ENCODE measurements at regions not wholly inside any gene's neighbourhood (a gene's known extent, or its start where the extent isn't known, plus 50 kb on each side); places are given as distances from the start of the nearest gene placed in this dataset.
"Not testable (repeated sequence)": the region's sequence is repeated elsewhere in the genome, so short reads cannot be mapped to it uniquely, and the experiment has no call there.

DNA sequence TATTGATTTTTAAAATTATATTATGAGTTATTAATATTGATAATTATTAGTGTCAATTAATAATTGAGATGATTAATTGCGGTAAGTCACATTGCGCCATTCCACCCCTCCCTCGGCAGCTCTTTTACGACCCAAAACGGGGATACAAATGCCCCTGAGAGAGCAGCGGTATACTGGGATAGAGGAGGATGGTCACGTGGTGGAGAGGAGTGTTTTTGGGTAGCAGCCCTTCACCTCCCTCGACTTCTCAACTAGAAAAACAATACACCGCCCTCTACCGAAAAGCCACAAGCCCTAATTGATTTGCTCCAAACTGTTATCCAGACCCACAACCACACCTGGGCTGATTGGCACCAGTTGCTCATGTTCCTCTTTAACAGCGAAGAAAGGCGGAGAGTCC is 71.0 kb downstream of the DAPL1 start:
- 82% methylated on average over 6 of the region's 12 CpGs for WGBS (ENCODE audit: insufficient coverage, low coverage, low lambda C conversion rate, missing lambda C conversion rate)
- not testable (repeated sequence) for H3K4me3 ChIP-seq

DNA sequence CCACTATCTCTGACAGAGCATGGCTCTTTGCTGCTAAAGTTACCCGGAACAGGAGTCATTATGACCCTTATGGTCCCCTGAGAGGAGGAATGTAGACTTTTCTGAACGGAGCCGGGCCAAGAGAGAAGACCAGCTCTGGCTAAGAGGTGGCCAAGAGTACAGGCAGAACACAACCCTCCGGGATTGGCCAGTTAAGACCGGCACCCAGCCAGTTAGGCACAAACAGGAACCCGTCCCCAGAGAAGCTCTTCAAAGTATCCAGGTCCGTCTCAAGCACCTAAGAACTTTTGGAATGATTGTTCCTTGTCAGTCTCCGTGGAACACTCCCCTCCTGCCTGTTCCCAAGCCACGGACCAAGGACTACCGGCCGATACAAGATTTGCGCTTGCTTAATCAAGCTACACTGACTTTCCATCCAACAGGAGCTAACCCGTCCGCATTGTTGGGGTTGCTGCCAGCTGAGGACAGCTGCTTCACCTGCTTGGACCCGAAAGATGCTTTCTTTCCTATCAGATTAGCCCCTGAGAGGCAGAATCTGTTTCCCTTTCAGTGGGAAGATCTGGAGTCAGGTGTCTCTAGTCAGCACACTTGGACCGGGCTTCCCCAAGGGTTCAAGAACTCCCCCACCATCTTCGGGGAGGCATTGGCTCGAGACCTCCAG is 72.5 kb downstream of the DAPL1 start:
- intact Hi-C loops (cut with DNase I); H3K36me3 ChIP-seq; H3K27ac ChIP-seq; H3K9me3 ChIP-seq; H3K27me3 ChIP-seq; H3K4me3 ChIP-seq; DNase-seq; H3K4me1 ChIP-seq; ATAC-seq: not testable (repeated sequence)
- WGBS (ENCODE audit: insufficient coverage, low coverage, low lambda C conversion rate, missing lambda C conversion rate): 78% methylated on average over 6 of the region's 18 CpGs

More for the DNA sequence above, 71.0 kb downstream of the DAPL1 start:
- H3K9me3 ChIP-seq; DNase-seq; H3K36me3 ChIP-seq; H3K4me1 ChIP-seq; H3K27ac ChIP-seq; ATAC-seq; intact Hi-C loops (cut with DNase I); H3K27me3 ChIP-seq: not testable (repeated sequence)

DNA sequence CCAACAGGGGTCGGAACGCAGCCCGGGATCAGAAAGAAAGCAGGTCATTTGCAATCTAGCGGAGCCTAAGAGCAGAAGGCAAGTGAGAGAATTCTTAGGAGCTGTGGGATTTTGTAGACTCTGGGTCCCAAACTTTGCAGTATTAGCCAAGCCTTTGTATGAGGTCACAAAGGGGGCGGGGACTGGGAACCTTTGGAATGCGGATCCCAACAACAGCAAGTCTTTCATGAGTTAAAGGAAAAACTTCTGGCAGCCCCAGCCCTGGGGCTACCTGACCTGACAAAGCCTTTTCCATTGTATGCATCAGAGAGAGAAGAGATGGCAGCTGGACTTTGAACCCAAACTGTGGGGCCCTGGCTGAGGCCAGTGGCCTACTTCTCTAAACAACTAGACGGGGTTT is 73.3 kb downstream of the DAPL1 start:
- intact Hi-C loops (cut with DNase I); H3K4me3 ChIP-seq; H3K4me1 ChIP-seq; ATAC-seq; DNase-seq; H3K9me3 ChIP-seq; H3K27ac ChIP-seq; H3K27me3 ChIP-seq; H3K36me3 ChIP-seq: not testable (repeated sequence)
- 44% methylated on average over 5 of the region's 7 CpGs for WGBS (ENCODE audit: insufficient coverage, low coverage, low lambda C conversion rate, missing lambda C conversion rate)

DNA sequence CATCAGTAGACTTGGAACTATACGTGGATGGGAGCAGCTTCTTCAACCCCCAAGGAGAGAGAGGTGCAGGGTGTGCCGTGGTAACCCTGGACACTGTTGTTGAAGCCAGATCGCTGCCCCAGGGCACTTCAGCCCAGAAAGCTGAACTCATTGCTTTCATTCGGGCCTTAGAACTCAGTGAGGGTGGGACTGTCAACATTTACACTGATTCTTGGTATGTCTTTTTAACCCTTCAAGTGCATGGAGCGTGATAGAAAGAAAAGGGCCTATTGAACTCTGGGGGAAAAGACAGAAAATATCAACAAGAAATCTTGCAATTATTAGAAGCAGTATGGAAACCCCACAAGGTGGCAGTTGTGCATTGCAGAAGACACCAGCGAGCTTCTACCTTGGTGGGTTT is 74.0 kb downstream of the DAPL1 start:
- DNase-seq; H3K4me1 ChIP-seq; H3K4me3 ChIP-seq; ATAC-seq; H3K36me3 ChIP-seq; H3K27ac ChIP-seq; H3K27me3 ChIP-seq; H3K9me3 ChIP-seq; intact Hi-C loops (cut with DNase I): not testable (repeated sequence)
- 77% methylated on average over 2 of the region's 6 CpGs for WGBS (ENCODE audit: insufficient coverage, low coverage, low lambda C conversion rate, missing lambda C conversion rate)

DNA sequence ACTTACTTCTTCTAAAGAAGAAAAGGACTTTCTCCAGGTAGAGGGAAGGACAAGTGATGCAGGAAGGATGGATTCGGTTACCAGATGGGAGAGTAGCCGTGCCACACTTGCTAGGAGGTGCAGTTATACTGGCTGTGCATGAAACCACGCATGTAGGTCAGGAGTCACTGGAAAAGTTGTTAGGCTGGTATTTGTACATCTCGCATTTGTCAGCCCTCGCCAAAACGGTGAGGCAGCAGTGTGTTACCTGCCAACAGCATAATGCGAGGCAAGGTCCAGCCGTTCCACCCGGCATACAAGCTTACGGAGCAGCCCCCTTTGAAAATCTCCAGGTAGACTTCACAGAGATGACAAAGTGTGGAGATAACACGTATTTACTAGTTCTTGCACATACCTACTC is 74.5 kb downstream of the DAPL1 start:
- H3K4me1 ChIP-seq; H3K9me3 ChIP-seq; DNase-seq; intact Hi-C loops (cut with DNase I); H3K27me3 ChIP-seq; H3K27ac ChIP-seq; ATAC-seq; H3K4me3 ChIP-seq; H3K36me3 ChIP-seq: not testable (repeated sequence)
- 82% methylated on average over 9 of the region's 11 CpGs for WGBS (ENCODE audit: insufficient coverage, low coverage, low lambda C conversion rate, missing lambda C conversion rate)

DNA sequence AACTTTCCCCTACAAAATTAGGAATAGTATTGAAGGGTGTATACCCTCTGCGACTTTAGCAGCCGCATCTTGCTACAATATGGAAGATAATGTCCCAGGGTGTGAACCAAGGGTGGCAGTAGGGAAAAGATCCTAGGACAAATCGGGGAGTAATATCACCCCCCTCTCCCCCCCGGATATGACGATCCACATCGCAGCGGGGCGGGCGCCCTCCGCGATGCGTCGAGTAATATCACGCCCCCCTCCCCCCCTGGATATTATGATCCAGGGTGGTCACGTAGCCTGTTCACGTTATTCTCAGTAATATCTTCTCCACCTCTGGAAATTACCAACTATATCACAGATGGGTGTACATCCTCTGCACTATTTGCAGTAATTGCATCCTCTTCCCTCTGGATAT is 82.9 kb downstream of the DAPL1 start:
- intact Hi-C loops (cut with DNase I): no loop called here
- Histone ChIP-seq H3K4me3 (no peak overlapping the region), H3K36me3 (no peaks in the 10 kb centered on the region), H3K9me3 (no peaks in the 10 kb centered on the region), H3K4me1 (no peaks in the 10 kb centered on the region), H3K27me3 (no peaks in the 10 kb centered on the region), H3K27ac (no peak overlapping the region)
- DNase-seq (no peak), ATAC-seq (no peak)
- 93% methylated on average over 4 of the region's 16 CpGs for WGBS (ENCODE audit: insufficient coverage, low coverage, low lambda C conversion rate, missing lambda C conversion rate)
- TF ChIP-seq POLR2A (IDR thresholded peaks at IDR 0.05): no peak
- TF ChIP-seq, protein P1, sequence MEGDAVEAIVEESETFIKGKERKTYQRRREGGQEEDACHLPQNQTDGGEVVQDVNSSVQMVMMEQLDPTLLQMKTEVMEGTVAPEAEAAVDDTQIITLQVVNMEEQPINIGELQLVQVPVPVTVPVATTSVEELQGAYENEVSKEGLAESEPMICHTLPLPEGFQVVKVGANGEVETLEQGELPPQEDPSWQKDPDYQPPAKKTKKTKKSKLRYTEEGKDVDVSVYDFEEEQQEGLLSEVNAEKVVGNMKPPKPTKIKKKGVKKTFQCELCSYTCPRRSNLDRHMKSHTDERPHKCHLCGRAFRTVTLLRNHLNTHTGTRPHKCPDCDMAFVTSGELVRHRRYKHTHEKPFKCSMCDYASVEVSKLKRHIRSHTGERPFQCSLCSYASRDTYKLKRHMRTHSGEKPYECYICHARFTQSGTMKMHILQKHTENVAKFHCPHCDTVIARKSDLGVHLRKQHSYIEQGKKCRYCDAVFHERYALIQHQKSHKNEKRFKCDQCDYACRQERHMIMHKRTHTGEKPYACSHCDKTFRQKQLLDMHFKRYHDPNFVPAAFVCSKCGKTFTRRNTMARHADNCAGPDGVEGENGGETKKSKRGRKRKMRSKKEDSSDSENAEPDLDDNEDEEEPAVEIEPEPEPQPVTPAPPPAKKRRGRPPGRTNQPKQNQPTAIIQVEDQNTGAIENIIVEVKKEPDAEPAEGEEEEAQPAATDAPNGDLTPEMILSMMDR (IDR thresholded peaks at IDR 0.05): no peak

DNA sequence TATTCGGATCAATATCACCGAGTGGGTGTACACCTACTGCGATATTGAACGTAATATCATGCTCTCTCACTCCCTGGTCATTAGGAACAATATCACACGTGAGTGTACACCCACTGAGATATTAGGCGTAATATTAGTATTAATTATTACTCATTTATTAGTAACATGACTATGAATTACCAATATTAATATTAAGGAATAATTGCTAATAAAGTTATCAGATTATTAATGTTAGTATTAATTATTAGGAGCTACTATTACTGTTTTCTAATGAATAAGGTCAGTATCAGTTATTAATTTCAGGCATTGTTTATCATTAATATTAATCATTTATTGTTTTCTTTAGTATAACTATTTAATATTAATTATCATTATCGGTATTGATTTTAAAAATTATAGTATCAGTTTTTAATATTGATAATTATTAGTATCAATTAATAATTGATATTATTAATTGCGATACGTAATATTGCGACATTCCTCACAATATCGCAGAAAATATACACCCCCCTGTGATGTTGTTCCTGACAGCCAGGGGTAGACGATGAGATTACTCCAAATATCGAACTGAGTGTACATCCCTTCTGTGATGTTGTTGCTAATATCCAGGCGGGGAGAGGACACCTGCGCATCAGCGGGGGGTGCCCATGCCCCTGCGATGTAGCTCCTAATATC is 84.2 kb downstream of the DAPL1 start:
- H3K4me1 ChIP-seq: no peaks in the 10 kb centered on the region
- DNase-seq: no peak
- no peak overlapping the region for H3K4me3 ChIP-seq
- TF ChIP-seq, protein P1 (IDR thresholded peaks at IDR 0.05): no peak
- TF ChIP-seq POLR2A (IDR thresholded peaks at IDR 0.05): no peak
- 78% methylated on average over 12 of the region's 17 CpGs for WGBS (ENCODE audit: insufficient coverage, low coverage, low lambda C conversion rate, missing lambda C conversion rate)
- no peaks in the 10 kb centered on the region for H3K36me3 ChIP-seq
- ATAC-seq: no peak
- no peaks in the 10 kb centered on the region for H3K9me3 ChIP-seq
- intact Hi-C loops (cut with DNase I): no loop called here
- no peak overlapping the region for H3K27ac ChIP-seq
- no peaks in the 10 kb centered on the region for H3K27me3 ChIP-seq

All from right lobe of liver (tissue), 6 donors.